Panc1 (cell line): ENCODE measurements at regions not wholly inside any gene's neighbourhood (a gene's known extent, or its start where the extent isn't known, plus 50 kb on each side); places are given as distances from the start of the nearest gene placed in this dataset.

Source experiments
- CTCF ChIP-seq: fragments of 450-650 bp; IDR thresholded peaks from 2 replicates; pipeline ENCODE4 v1.5.1; 2017; ENCODE audit warnings: mild to moderate bottlenecking
- POLR2AphosphoS5 ChIP-seq: IDR thresholded peaks from 2 replicates; pipeline ENCODE4 v1.6.1; 2012; ENCODE audit warnings: mild to moderate bottlenecking, low read depth, low read length, moderate library complexity
- REST ChIP-seq, 2 experiments: IDR thresholded peaks; 2 replicates each; pipeline ENCODE4 v1.6.1; 2011 to 2012; ENCODE audit warnings: low read depth in 2 of 2, control low read depth in 1 of 2, low read length in 1 of 2, mild to moderate bottlenecking in 1 of 2, moderate library complexity in 1 of 2; ENCODE audit not compliant: insufficient read depth in 1 of 2
- TCF7L2 ChIP-seq: IDR thresholded peaks from 2 replicates; pipeline ENCODE4 v1.6.1; 2011; ENCODE audit warnings: mild to moderate bottlenecking, low read depth, low read length, inconsistent platforms

- TF ChIP-seq CTCF: no peak
- no peak for TF ChIP-seq TCF7L2
- TF ChIP-seq POLR2AphosphoS5: no peak
- no peak for TF ChIP-seq REST (IDR thresholded peaks at IDR 0.05; ENCODE audit: insufficient read depth in 1 of 2, low read depth in 2 of 2, low read length in 1 of 2)
Observed at GRCh38 chr4:157929486-157929885, 243.3 kb downstream of the GASK1B start.
